Endodermal cell (in vitro differentiated cells): ENCODE measurements at regions not wholly inside any gene's neighbourhood (a gene's known extent, or its start where the extent isn't known, plus 50 kb on each side); places are given as distances from the start of the nearest gene placed in this dataset.

ENCODE experiments used
- DNase-seq: peaks from one replicate; pipeline ENCODE4 v3.0.0-alpha.2; 2017
- H3K27ac ChIP-seq: 2 replicates; pipeline ENCODE4 v1.5.1; 2013; ENCODE audit warnings: mild to moderate bottlenecking, low read depth, low read length, moderate library complexity
- H3K27me3 ChIP-seq: 2 replicates; pipeline ENCODE4 v1.6.1; 2013; ENCODE audit warnings: mild to moderate bottlenecking, low read length, moderate library complexity; ENCODE audit not compliant: insufficient read depth, control insufficient read depth, poor library complexity, severe bottlenecking
- H3K36me3 ChIP-seq: 2 replicates; pipeline ENCODE4 v1.7.0; 2013; ENCODE audit warnings: mild to moderate bottlenecking, low read length, moderate library complexity; ENCODE audit not compliant: control insufficient read depth, insufficient read depth
- H3K4me1 ChIP-seq: one replicate; pipeline ENCODE4 v1.7.0; 2013; ENCODE audit warnings: low read length; ENCODE audit not compliant: control insufficient read depth, insufficient read depth
- H3K4me3 ChIP-seq: 2 replicates; pipeline ENCODE4 v1.5.1; 2013; ENCODE audit warnings: mild to moderate bottlenecking, low read length, moderate library complexity
- H3K9ac ChIP-seq: 2 replicates; pipeline ENCODE4 v1.6.1; 2013; ENCODE audit warnings: mild to moderate bottlenecking, low read length, moderate library complexity; ENCODE audit not compliant: poor library complexity, severe bottlenecking; ENCODE audit errors: extremely low read depth
- H3K9me3 ChIP-seq: 2 replicates; pipeline ENCODE4 v1.6.1; 2013; ENCODE audit warnings: mild to moderate bottlenecking, low read length, moderate library complexity; ENCODE audit not compliant: control insufficient read depth
- H3K27ac Mint-ChIP-seq: 2 replicates; pipeline ENCODE4 v1.8.0; 2020; ENCODE audit warnings: mixed read lengths
- H3K27me3 Mint-ChIP-seq: 2 replicates; pipeline ENCODE4 v1.8.0; 2021; ENCODE audit warnings: mild to moderate bottlenecking, mixed read lengths; ENCODE audit not compliant: insufficient read depth
- H3K36me3 Mint-ChIP-seq: 2 replicates; pipeline ENCODE4 v1.8.0; 2020; ENCODE audit warnings: low read depth, mixed read lengths
- H3K4me1 Mint-ChIP-seq: 2 replicates; pipeline ENCODE4 v1.8.0; 2020; ENCODE audit warnings: mixed read lengths
- H3K4me3 Mint-ChIP-seq: 2 replicates; pipeline ENCODE4 v1.8.0; 2020; ENCODE audit warnings: mild to moderate bottlenecking, moderate library complexity, mixed read lengths
- H3K9me3 Mint-ChIP-seq: 2 replicates; pipeline ENCODE4 v1.8.0; 2020; ENCODE audit warnings: mild to moderate bottlenecking, mixed read lengths
- WGBS, 2 experiments: methylation state at CpG; one replicate each; pipeline versions ENCODE4 v1.1.5 to v1.1.7; 2013; ENCODE audit warnings: missing lambda C conversion rate in 2 of 2, mixed read lengths in 1 of 2; ENCODE audit not compliant: insufficient coverage in 1 of 2, insufficient read length in 1 of 2; 5-methylcytosine and 5-hydroxymethylcytosine counted together
- TF ChIP-seq, protein P1 (sequence below): fragments of 200-600 bp; sonication (generic); conservative IDR thresholded peaks from 2 replicates; pipeline ENCODE4 v1.5.0; 2021; ENCODE audit warnings: antibody characterized with exemption, mild to moderate bottlenecking

DNA sequence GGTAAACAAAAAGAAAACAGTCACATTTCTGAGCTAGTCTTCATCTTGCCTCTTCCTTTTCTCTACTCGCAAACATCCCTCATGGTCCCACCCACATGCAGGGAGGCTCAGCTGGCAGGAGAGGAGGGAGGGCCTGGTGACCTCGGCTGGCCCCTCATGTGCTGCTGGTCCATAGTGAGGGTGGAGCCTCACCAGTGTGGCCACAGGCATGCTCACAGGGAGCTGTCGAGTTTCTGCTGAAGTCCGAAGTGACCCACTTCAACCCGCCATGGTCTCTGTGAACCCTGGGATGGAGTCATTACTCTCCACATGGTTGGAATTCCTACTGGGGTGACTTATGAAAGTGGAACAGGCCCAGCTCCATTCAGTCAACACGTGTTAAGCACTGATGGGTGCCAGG lies 253.4 kb downstream of the RHOU start:
- no peak overlapping the region for H3K4me3 Mint-ChIP-seq
- H3K4me1 Mint-ChIP-seq: peaks cover 34% of the 10 kb centered on the region
- no peak overlapping the region for H3K4me3 ChIP-seq
- no peaks in the 10 kb centered on the region for H3K36me3 Mint-ChIP-seq
- WGBS, 2 experiments: 79 to 87% methylated on average over 4 to 6 of the region's 6 CpGs
- no peaks in the 10 kb centered on the region for H3K27me3 ChIP-seq
- no peak overlapping the region for H3K9ac ChIP-seq
- H3K4me1 ChIP-seq: no peaks in the 10 kb centered on the region
- no peak overlapping the region for H3K27ac Mint-ChIP-seq
- no peaks in the 10 kb centered on the region for H3K27me3 Mint-ChIP-seq
- H3K9me3 Mint-ChIP-seq: no peaks in the 10 kb centered on the region
- no peak overlapping the region for H3K27ac ChIP-seq
- no peak for DNase-seq
- H3K36me3 ChIP-seq: no peaks in the 10 kb centered on the region
- TF ChIP-seq, protein P1, sequence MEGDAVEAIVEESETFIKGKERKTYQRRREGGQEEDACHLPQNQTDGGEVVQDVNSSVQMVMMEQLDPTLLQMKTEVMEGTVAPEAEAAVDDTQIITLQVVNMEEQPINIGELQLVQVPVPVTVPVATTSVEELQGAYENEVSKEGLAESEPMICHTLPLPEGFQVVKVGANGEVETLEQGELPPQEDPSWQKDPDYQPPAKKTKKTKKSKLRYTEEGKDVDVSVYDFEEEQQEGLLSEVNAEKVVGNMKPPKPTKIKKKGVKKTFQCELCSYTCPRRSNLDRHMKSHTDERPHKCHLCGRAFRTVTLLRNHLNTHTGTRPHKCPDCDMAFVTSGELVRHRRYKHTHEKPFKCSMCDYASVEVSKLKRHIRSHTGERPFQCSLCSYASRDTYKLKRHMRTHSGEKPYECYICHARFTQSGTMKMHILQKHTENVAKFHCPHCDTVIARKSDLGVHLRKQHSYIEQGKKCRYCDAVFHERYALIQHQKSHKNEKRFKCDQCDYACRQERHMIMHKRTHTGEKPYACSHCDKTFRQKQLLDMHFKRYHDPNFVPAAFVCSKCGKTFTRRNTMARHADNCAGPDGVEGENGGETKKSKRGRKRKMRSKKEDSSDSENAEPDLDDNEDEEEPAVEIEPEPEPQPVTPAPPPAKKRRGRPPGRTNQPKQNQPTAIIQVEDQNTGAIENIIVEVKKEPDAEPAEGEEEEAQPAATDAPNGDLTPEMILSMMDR: no peak
- H3K9me3 ChIP-seq: no peaks in the 10 kb centered on the region

DNA sequence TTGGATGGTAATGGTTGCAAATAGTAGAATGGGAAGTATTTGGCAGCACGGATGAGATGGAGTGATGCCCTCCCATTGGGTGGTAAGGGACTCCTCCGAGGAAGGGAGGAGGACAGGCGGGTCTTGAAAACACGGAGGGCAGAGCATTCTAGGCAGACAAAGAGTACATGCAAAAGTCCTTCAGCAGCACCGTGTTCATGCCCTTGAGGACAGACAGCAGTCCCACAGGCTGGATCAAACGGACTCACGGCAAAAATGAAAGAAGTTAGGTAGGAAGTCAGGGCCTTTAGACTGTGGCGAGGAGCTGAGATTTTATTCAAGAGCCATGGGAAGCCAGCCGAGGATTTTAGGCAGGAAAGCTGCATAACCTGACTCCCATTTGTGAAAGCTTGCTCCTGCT lies 253.9 kb downstream of the RHOU start:
- H3K27me3 ChIP-seq: no peaks in the 10 kb centered on the region
- Mint-ChIP-seq H3K36me3 (no peaks in the 10 kb centered on the region), H3K27me3 (no peaks in the 10 kb centered on the region), H3K27ac (no peak overlapping the region), H3K4me3 (no peak overlapping the region), H3K4me1 (peaks cover 34% of the 10 kb centered on the region), H3K9me3 (no peaks in the 10 kb centered on the region)
- H3K9ac ChIP-seq: no peak overlapping the region
- WGBS, 2 experiments: 86 to 88% methylated on average over 8 to 9 of the region's 9 CpGs
- TF ChIP-seq, protein P1: no peak
- H3K4me3 ChIP-seq: no peak overlapping the region
- no peaks in the 10 kb centered on the region for H3K36me3 ChIP-seq
- no peak for DNase-seq
- no peaks in the 10 kb centered on the region for H3K9me3 ChIP-seq
- H3K4me1 ChIP-seq: no peaks in the 10 kb centered on the region
- H3K27ac ChIP-seq: no peak overlapping the region

DNA sequence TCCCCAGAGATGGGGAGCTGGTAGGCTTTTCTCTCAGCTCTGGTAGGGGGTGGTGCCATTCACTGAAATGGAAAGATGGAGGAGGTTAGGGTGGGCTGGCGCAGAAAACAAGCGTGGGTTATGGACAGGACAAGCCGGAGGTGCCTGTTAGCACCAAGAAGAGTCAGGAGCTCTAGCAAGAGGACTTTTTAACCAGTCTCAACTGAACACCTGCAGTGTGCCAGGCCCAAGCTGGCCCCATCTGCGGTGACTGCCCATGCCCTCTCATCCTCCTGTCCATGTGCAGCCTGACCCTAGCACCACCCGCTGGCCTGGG lies 254.4 kb downstream of the RHOU start:
- H3K27ac Mint-ChIP-seq: no peak overlapping the region
- H3K4me1 ChIP-seq: no peaks in the 10 kb centered on the region
- no peaks in the 10 kb centered on the region for H3K9me3 Mint-ChIP-seq
- H3K36me3 Mint-ChIP-seq: no peaks in the 10 kb centered on the region
- no peak overlapping the region for H3K27ac ChIP-seq
- 97 to 100% methylated on average over 2 to 5 of the region's 5 CpGs for WGBS, 2 experiments
- no peaks in the 10 kb centered on the region for H3K36me3 ChIP-seq
- no peaks in the 10 kb centered on the region for H3K27me3 ChIP-seq
- H3K9ac ChIP-seq: no peak overlapping the region
- no peaks in the 10 kb centered on the region for H3K9me3 ChIP-seq
- no peak for DNase-seq
- H3K4me1 Mint-ChIP-seq: peaks cover 34% of the 10 kb centered on the region
- H3K4me3 ChIP-seq: no peak overlapping the region
- H3K4me3 Mint-ChIP-seq: no peak overlapping the region
- H3K27me3 Mint-ChIP-seq: no peaks in the 10 kb centered on the region
- TF ChIP-seq, protein P1: no peak
